Left forelimb (tissue), 1 donor: ENCODE measurements at regions not wholly inside any gene's neighbourhood (a gene's known extent, or its start where the extent isn't known, plus 50 kb on each side); places are given as distances from the start of the nearest gene placed in this dataset.
"Not testable (repeated sequence)": the region's sequence is repeated elsewhere in the genome, so short reads cannot be mapped to it uniquely, and the experiment has no call there.

ENCODE experiments used
- DNase-seq: peaks from one replicate; pipeline ENCODE4 v3.0.0-alpha.2; 2018; ENCODE audit warnings: low spot score

GRCh38 chr12:62008703-62009102 lies 251.5 kb upstream of the USP15 start:
- DNase-seq, result no peak

GRCh38 chr12:62009445-62009844 lies 250.8 kb upstream of the USP15 start:
- DNase-seq, result no peak

GRCh38 chr12:62010331-62010906 lies 249.8 kb upstream of the USP15 start:
- DNase-seq, result not testable (repeated sequence)

GRCh38 chr12:62010973-62011372 lies 249.2 kb upstream of the USP15 start:
- not testable (repeated sequence) for DNase-seq

GRCh38 chr12:62014330-62014729 lies 245.9 kb upstream of the USP15 start:
- DNase-seq, result no peak

GRCh38 chr12:62016021-62016420 lies 244.2 kb upstream of the USP15 start:
- DNase-seq, result no peak

GRCh38 chr12:62021808-62022207 lies 238.4 kb upstream of the USP15 start:
- DNase-seq, result no peak

- DNase-seq, result no peak
These were observed 231.7 kb upstream of the USP15 start for GRCh38 chr12:62028536-62028935.

- DNase-seq, result no peak
These were observed 227.3 kb upstream of the USP15 start for GRCh38 chr12:62032870-62033269.

- DNase-seq, result no peak
These were observed 215.6 kb upstream of the USP15 start for GRCh38 chr12:62044450-62045135.

GRCh38 chr12:62045211-62045610 lies 215.0 kb upstream of the USP15 start:
- no peak for DNase-seq

- DNase-seq, result no peak
These were observed 209.4 kb upstream of the USP15 start for GRCh38 chr12:62050785-62051184.

- no peak for DNase-seq
These were observed 190.2 kb upstream of the USP15 start for GRCh38 chr12:62069976-62070375.

GRCh38 chr12:62073236-62073635 lies 187.0 kb upstream of the USP15 start:
- not testable (repeated sequence) for DNase-seq

GRCh38 chr12:62075870-62076269 lies 184.3 kb upstream of the USP15 start:
- DNase-seq, result no peak

- no peak for DNase-seq
These were observed 182.2 kb upstream of the USP15 start for GRCh38 chr12:62078020-62078419.

- DNase-seq, result no peak
These were observed 177.8 kb upstream of the USP15 start for GRCh38 chr12:62082448-62082847.

GRCh38 chr12:62098132-62098531 lies 162.1 kb upstream of the USP15 start:
- no peak for DNase-seq

- DNase-seq, result no peak
These were observed 156.5 kb upstream of the USP15 start for GRCh38 chr12:62103748-62104147.

GRCh38 chr12:62106547-62107185 lies 153.5 kb upstream of the USP15 start:
- no peak for DNase-seq

- no peak for DNase-seq
These were observed 146.7 kb upstream of the USP15 start for GRCh38 chr12:62113366-62114011.

GRCh38 chr12:62116986-62117385 lies 143.2 kb upstream of the USP15 start:
- no peak for DNase-seq

- no peak for DNase-seq
These were observed 136.4 kb upstream of the USP15 start for GRCh38 chr12:62123721-62124203.
